Activated T-cell treated with anti-CD3 and anti-CD28 coated beads for 24 hours (primary cell): ENCODE measurements at regions not wholly inside any gene's neighbourhood (a gene's known extent, or its start where the extent isn't known, plus 50 kb on each side); places are given as distances from the start of the nearest gene placed in this dataset.

ENCODE experiments used
- DNase-seq: peaks from one replicate; pipeline ENCODE4 v3.0.0-alpha.2; 2020; ENCODE audit warnings: low read depth

DNA sequence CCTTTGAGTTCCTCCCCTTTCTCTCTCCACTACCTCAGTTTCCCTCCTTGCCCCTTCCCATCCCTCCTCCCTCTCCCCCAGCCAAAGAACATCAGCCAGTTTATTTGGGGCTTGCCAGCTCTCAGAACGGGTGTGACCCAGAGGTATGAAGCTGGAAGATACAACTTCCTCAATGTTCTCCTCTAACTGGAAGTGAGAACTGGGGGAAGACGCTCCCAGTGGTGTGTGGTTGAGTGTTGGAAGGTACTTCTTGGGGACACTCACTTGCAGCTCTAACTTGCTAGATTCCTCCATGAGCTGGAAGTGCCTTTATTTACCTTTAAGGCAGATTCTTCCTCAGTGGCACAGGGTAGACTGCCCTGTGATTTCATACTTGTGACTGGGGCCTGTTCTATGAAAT, 110.5 kb upstream of the HABP2 start:
- DNase-seq = no peak

DNA sequence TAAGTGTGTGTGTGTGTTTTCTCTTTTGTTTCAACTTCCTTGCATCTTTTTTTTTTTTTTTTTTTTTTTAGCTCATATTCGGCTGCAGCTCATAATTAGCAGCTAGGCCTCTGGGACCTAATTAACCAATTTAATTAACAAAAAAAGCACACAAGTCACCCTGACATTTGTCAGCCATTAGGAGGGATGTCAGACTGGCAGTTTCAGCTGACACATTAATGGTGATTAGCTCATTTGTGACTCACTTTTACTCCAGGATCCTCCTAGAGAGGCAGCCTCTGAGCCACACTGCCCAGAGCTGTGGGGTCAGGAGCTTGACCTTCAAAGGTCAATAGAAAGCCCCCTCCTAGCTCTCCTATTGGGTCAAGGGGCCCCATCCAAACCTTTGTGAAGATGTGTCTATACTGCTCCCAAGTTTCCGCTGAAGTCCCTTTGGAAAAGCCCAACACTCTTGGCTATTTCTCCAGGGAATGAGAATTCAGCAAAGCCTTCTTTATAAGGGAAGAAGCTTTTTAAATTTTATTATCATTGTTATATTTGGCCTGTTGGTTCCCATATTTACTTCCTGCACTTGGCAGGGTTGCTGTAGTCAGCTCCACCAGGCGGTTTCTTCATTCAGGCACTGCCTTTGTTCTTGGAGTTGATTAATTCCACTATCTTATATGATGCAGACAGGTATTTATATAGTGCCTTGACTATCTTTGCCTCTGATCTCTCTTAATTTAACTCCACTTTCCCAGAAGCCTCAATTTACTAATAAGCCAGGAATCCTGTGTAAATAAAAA, 109.5 kb upstream of the HABP2 start:
- DNase-seq = no peak

GRCh38 chr10:113444766-113445365, 108.0 kb upstream of the HABP2 start:
- no peak for DNase-seq

GRCh38 chr10:113445736-113446135, 107.1 kb upstream of the HABP2 start:
- DNase-seq = no peak

DNA sequence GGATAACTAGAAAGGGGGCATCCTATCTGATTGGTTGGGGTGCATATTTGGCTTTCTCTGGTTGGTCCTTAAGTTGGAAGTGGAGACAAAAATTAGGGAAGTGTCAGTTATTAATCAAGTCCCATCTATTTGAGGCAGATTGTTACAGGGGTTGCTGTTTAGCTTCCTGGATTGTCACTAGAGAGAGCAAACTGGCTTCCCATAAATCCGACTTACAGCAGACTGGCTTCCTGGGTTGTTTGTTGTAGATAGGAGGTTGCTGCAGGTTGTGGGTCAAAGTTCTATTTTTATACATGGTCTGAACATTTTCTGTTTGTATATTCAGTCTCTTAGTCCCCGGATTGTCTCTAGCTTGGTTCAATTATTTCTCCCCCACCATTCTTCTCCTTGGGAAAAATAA, 106.1 kb upstream of the HABP2 start:
- no peak for DNase-seq

DNA sequence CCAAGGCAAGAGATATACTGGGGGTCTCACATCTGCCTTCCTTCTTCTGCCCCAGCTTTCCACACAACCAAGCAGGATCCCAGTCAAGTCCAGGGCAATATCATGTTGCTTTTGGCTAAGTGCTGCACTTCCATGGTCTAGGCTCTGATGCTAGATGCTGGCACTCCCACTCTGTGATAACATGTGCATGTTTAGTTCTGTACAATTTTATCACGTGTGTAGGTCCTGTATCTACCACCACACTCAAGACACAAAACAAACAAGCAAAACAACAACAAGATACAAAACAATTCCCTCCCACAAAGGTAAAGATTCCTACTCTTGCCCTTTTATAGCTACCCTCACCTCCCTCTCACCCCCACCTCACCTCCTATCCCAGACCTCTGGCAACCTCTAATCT, 105.6 kb upstream of the HABP2 start:
- DNase-seq = no peak

DNA sequence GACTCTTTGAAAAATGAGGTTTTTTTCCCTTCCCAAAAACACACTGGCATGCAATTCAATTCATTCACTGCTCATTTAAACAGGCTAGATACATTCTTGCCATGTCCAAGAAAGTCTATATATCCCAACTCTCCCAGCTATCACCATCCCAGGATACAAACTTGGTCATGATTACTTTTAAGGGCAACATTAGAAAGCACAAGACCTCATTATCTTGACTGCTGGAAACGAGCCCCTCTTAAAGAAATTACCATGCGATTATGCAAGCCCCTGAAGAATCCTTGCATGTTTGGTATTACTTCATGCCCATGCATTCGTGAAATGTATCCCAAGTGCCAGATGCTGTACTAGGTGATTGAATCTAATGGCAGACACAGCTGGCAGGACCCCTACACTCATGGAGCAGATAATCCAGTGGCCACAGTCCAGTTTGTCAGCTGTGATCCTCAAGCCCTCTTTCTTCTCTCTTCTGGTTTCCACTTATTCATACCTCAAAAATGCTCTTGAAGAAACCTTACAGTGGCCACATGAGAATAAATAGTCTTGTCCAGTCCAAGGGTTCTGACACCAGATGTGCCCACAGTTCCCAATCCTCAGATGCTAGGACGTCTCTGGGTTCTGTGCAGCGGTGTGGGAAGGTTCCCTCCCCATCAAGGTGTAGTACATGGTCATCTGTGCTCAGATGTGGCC, 103.7 kb upstream of the HABP2 start:
- DNase-seq = no peak

DNA sequence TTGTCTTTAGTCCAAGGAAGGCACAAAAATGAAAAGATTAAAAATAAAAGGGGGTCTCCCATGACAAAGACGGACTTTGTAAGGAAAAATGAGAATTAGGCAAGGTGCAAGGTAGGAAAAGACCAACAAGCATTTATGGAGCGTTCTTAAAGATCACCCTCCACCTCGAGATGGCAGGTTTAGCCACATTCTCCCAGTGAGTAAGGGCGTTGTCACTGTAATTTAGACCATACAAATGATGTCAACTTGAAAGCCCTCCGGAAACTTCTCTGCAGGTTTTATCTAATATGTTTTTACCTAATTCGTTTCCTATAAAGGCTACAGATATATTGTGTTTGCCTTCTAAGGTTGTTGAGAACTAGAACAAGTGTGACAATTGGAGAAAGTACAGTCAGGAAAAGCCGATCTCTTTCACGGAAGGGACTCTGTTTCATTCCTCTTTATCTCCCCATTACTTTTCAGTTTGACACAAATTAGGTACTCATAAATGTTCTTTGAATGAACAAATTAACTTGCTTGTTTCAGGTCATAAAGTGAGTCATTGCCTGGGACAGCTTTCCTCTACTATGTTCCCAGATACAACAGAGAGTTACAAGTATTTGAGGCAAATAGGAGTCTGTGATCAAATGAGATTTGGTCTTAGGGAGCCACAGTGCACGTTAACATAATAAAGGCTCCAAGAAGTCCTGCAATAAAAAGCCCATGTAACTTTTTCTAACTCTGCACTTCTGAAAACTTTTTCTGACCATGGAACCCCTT, 102.6 kb upstream of the HABP2 start:
- DNase-seq = no peak

DNA sequence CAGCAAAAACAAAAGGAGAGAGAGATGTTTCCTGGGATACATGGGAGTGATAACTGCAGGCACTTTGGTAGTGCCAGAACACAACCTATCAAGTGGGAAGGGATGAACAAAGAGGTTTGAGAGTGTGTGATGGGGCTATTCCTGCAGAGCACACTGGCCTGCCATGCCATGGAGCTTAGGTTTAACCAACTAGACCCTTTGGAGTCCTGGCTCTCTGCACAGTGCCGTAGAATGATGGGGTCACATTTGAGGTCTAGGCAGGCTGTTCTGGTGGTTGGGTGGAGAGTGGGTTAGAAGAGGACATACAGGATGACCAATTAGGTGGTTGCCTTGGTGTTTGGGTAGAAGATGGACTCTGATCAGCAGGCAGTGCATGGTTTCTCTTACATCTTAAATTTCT, 101.9 kb upstream of the HABP2 start:
- DNase-seq = no peak

- no peak for DNase-seq
These were observed 100.6 kb upstream of the HABP2 start for GRCh38 chr10:113452146-113452845.

DNA sequence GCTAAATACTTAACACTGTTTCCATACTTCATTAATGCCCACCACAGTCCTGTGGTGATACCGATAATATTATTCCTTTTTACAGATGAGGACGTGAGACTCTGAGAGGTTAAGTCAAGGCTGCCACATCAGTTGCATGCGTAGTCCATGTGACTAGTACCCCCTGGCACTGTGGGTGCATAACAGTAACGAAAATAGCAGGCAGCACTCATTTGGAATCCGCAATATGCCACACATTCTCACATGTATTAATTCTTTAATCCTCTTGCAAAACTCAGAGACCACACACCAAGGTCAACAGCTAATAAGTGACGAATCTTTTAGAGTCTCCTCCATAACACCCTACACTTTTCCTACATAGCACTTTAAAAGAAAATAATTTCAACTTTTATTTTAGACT, 99.5 kb upstream of the HABP2 start:
- DNase-seq = no peak

GRCh38 chr10:113454341-113455061, 98.4 kb upstream of the HABP2 start:
- DNase-seq = no peak

GRCh38 chr10:113455947-113456346, 96.9 kb upstream of the HABP2 start:
- DNase-seq = no peak

GRCh38 chr10:113456741-113457140, 96.1 kb upstream of the HABP2 start:
- no peak for DNase-seq

DNA sequence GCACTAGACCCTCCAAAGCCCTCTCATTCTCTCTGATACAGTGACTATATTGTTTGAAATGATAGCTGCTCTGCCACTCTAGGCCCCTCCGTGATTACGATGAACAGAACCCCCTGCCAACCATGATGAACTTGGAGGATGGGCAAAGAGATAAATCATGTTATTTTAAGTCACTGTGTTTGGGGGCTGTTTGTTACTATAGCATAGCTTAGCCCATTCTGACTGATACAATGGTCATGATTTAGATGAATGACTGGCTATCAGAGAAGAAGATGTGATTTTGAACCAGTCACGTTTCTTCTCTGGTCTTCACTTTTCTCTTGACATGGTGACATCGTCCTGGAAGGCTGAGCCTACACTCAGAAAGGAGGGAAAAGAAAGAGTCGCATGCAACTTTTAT, 95.4 kb upstream of the HABP2 start:
- DNase-seq = no peak

GRCh38 chr10:113458451-113458850, 94.4 kb upstream of the HABP2 start:
- no peak for DNase-seq

DNA sequence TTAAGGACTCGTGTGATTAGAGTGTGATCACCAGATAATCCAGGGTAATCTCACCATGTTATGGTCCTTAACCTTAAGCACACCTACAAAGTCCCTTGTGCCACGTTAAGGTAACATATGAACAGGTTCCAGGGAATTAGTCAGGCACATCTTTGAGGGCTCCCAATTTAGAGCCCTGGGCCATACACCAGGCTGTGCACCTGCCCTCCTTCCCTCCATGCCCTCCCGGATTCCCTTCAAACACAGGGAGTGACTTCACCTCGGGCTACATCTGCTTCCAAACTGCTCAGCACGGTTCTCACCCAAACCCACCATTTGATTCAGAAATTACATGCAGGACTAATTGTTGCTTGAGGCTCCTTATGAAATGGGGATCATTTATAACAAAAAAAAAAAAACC, 93.9 kb upstream of the HABP2 start:
- no peak for DNase-seq

GRCh38 chr10:113459626-113460280, 93.1 kb upstream of the HABP2 start:
- DNase-seq = no peak

GRCh38 chr10:113463083-113463482, 89.8 kb upstream of the HABP2 start:
- DNase-seq = no peak

DNA sequence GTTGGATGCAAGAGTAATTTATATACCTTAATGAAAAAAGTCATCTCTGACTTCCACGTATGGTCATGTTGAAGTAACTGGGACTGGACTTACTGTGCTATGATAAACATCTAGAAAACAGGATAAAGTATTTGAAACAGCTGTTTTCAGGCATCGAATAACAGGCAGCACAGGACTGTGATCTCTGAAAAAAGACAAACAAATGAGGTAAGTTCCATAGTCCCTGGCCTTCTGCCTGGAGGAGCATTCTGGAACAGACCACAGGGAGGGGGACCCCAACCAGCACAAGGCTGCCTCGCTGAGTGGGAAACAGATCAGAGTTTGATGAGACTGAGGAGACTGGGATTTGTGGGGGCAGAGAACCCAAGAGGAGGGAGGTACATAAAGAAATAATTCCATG, 89.1 kb upstream of the HABP2 start:
- DNase-seq = no peak

DNA sequence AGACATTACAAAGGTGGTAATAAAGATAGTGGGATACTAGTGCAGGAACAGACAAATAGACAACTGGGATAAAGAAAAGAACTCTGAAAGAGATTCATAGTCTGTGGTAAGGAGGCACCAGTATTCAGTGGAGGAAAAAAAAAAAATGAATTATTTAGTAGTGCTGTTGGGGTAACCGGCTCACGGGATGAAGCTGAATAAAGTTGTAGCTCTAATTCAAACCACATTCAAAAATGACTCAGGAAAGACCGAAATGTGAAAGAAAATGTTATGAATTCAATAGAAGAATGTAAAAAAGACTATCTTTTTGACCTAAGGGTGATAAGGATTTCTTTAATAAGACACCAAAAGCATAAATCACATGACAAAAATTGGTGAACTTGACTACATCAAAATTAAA, 83.1 kb upstream of the HABP2 start:
- DNase-seq = no peak
